NAMALWA (cell line): ENCODE measurements at regions not wholly inside any gene's neighbourhood (a gene's known extent, or its start where the extent isn't known, plus 50 kb on each side); places are given as distances from the start of the nearest gene placed in this dataset.

Source experiments
- DNase-seq: peaks from one replicate; pipeline ENCODE4 v3.0.0-alpha.2; 2015; ENCODE audit warnings: low spot score

DNA sequence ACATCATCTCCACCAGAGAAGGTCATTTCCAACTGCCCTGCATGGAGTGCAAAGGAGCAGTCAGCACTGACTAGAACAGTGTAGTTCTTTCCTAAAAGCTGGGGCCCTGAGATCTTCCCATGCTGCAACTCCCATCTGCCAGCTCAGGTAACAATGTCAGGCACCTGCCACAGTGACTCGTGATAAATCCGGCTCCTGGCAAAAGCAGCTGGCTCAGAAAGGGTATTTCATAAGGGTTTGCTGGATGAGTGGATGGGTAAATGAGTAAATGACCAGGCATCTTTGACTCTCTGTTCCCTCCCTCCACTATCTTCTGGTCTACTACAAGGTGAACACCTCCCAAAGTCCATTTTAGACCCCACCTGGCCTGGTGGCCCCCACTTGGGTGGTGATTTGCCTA, 403.6 kb downstream of the NXPE2 start:
- DNase-seq = no peak

DNA sequence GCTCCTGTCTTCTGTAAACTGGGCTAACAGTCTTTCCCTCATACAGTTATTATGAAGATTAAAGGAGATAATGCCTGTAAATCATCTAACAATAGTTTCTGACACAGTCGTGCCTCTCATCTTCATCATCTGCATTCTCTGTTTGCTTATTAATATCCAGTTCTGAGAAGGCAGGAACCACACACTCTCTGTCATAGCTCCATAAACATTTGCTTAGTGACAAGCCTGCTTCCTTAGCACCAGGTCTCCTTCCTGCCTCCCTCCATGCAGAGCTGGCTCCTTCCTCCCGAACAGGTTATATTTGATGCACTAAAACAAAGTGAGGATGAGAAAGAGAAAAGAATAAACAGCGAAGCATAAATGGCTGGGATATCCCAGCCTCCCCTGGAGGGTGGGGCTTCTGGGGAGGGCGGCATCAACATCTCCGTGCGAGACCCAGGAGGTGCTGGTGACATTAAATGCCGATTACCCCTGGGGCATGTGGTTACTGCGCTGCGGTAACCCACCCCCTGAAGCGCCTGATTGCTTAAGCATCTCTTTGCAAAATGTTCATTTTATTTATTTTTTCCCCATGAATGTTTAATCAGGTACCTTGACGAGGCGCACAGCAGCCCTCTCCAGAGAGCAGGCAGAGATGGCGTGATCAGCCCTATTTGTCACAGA, 404.9 kb downstream of the NXPE2 start:
- DNase-seq = no peak

- no peak for DNase-seq
Observed at GRCh38 chr11:115084231-115084630, 405.9 kb downstream of the NXPE2 start.

GRCh38 chr11:115085461-115086210, 407.3 kb downstream of the NXPE2 start:
- no peak for DNase-seq

DNA sequence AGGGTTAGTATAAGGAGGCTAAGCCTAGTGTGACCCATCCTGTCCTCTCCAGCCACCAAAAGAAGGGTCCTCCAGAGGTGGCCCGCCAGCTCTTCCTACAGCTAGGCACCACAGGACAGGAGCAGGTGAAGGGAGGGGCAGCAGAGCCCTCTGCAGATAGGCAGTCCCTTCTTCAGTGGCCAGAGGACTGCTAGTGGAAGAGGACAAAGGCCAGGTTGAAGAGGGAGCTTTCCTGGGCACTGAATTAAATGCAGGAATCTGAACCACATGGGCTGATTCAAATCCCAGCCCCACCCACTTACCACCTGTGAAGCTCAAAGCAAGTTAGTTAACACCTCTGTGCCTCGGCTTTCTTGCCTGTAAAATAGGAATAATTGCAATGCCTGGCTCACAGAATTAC, 409.5 kb downstream of the NXPE2 start:
- DNase-seq = no peak

GRCh38 chr11:115092516-115092915, 411.7 kb downstream of the CADM1 start:
- DNase-seq = no peak

- no peak for DNase-seq
Observed at GRCh38 chr11:115097796-115098408, 406.3 kb downstream of the CADM1 start.

GRCh38 chr11:115100706-115101105, 403.5 kb downstream of the CADM1 start:
- no peak for DNase-seq

DNA sequence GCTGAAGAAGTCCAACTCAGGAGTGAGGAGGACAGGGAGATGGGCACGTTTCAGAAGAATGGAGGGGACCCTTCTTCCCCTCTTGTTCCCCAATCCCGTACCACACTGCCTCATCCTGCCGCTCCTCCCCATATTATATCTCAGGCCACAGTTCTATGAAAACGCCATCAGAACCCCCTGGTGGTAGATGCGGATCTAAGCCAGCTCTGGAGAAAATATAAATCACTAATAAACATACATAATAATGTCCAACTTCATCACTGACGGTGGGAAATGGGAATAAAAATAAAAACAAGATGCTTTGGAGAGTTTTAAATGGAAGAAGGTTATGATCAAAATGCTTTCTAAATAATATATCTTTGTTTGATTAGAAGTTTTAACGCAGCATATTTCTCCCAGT, 400.3 kb downstream of the CADM1 start:
- no peak for DNase-seq

DNA sequence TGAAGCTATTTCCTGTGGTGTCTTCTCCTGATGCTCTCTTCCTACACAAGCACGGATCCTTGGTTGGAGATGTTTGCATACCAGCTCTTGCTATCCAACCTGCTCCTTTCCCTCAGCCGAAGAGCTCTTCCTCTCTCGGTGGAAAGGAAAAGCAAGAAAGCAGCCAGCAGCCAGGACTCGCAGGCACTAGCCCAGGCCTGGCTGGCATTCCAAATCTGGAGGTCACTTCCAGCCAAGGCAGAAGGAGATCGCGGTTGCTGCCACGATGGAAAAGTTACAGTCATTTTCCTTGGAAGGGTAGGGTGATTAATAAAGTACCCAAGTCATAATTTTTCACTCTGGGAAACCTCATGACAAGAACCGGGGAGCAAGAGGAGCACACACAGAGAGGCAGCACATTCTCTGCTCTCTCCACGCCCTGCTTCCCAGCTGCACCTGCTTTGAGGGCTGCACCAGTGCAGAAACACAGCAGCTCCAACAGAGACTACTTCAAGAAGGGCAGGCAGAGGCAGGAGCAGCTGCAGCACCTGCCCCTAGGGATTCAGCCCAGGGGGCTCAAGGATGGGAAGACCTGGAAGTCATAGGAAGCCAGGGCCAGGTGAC, 399.3 kb downstream of the CADM1 start:
- no peak for DNase-seq

DNA sequence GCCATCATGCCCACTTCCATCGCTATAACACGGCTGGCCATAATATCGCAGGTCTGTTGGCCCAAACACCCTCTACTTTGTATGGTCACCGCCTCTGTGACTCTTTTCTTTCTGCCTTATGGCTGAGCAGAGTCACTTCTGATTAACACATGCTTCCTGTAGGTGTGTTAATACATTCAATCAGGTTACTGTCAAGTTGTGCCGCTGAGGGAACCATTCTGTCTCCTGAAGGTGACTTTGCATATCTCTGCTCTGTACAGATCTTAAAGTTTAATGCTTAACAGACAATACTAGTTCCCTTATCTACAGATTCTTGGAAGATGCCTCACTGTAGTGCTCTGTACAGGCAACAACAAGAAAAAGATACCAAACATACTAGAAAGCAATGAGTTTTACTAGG, 393.1 kb downstream of the CADM1 start:
- no peak for DNase-seq

- no peak for DNase-seq
Observed at GRCh38 chr11:115112754-115113153, 391.5 kb downstream of the CADM1 start.

DNA sequence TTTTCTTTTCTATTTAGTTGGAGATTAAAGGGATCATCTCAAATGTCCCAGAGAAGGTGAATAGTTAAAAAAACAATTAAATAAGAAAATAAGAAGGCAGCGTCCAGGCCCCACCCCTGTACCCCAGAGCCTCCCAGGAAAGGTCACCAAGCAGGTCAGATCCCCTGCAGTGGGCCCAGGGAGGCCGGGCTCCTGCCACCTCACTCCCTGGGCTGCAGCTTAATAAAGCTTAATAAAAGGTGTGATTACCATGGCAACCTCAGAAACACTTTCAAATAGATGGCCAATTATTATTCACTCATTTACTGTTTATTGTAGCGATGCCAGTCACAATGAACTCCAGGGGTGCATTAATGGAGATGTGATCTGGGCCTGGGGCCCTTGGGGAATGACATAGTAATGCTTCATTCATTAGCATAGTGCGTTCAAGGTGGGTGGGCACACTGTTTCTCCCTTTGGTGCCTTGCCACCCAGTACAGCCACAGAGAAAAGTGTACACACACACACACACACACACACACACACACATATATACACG, 386.2 kb downstream of the CADM1 start:
- DNase-seq = no peak

GRCh38 chr11:115119146-115119545, 385.1 kb downstream of the CADM1 start:
- DNase-seq = no peak
